B cell (primary cell): ENCODE measurements at regions not wholly inside any gene's neighbourhood (a gene's known extent, or its start where the extent isn't known, plus 50 kb on each side); places are given as distances from the start of the nearest gene placed in this dataset.

Experiments used
- ATAC-seq: fragments of 200-7000 bp; cut with Tn5 transposase; one replicate; pipeline ENCODE4 v1.10.0; 2021; ENCODE audit warnings: low read depth, mild to moderate bottlenecking, moderate number of reproducible peaks, moderate library complexity
- CTCF ChIA-PET: fragments of 350-600 bp; sonication (Branson Sonifier 250); formaldehyde crosslinking; loops from one replicate; lab custom pipeline; 2021; ENCODE audit warnings: antibody characterized with exemption, inconsistent platforms; lab: Charles Lee
- POLR2A ChIA-PET: fragments of 350-600 bp; sonication (Branson Sonifier 250); formaldehyde crosslinking; loops from one replicate; lab custom pipeline; 2021; ENCODE audit warnings: antibody characterized with exemption; lab: Charles Lee
- DNase-seq: peaks from one replicate; pipeline ENCODE4 v3.0.0; 2013
- H2AFZ ChIP-seq: 2 replicates; pipeline ENCODE4 v1.6.1; 2012; ENCODE audit warnings: mild to moderate bottlenecking, low read depth, low read length; ENCODE audit not compliant: insufficient read depth, poor library complexity, severe bottlenecking
- H3K27ac ChIP-seq, 2 donors: 1 replicate in 1 of 2; 2 replicates in 1 of 2; pipeline ENCODE4 v1.5.1; 2012 to 2013; ENCODE audit warnings: low read length in 2 of 2, mild to moderate bottlenecking in 2 of 2, moderate library complexity in 1 of 2
- H3K27me3 ChIP-seq, 4 experiments: fragments of 200-600 bp in 1 of 4; sonication (generic) in 1 of 4; replicated peaks in 1 of 4; 1 replicate in 2 of 4; 2 replicates in 2 of 4; pipeline versions ENCODE4 v1.6.1 to v1.7.0; 2013 to 2016; ENCODE audit warnings: low read length in 3 of 4, mild to moderate bottlenecking in 2 of 4, mixed read lengths in 1 of 4, moderate library complexity in 1 of 4; ENCODE audit not compliant: insufficient read depth in 4 of 4, control insufficient read depth in 3 of 4; ENCODE audit errors: control extremely low read depth in 1 of 4
- H3K36me3 ChIP-seq, 2 experiments: replicated peaks in 1 of 2; 1 replicate in 1 of 2; 2 replicates in 1 of 2; pipeline versions ENCODE4 v1.6.1 to v1.7.1; 2013; ENCODE audit warnings: low read length in 1 of 2; ENCODE audit not compliant: insufficient read depth in 2 of 2, control insufficient read depth in 1 of 2; ENCODE audit errors: control extremely low read depth in 1 of 2, extremely low read depth in 1 of 2
- H3K4me1 ChIP-seq, 2 donors: fragments of 200-600 bp in 1 of 2; sonication (generic) in 1 of 2; 1 replicate in 1 of 2; 2 replicates in 1 of 2; pipeline versions ENCODE4 v1.5.1 to v1.6.1; 2013 to 2017; ENCODE audit warnings: low read length in 2 of 2; ENCODE audit not compliant: control insufficient read depth in 2 of 2, insufficient read depth in 2 of 2
- H3K4me2 ChIP-seq: replicated peaks from 2 replicates; pipeline ENCODE3; 2012; ENCODE audit warnings: mild to moderate bottlenecking, low read depth, low read length; ENCODE audit not compliant: poor library complexity, severe bottlenecking
- H3K4me3 ChIP-seq, 5 experiments: fragments of 200-600 bp in 1 of 5; sonication (generic) in 1 of 5; 1 replicate in 3 of 5; 2 replicates in 2 of 5; pipeline versions ENCODE4 v1.5.1 to v1.7.0; 2011 to 2016; ENCODE audit warnings: low read length in 4 of 5, mild to moderate bottlenecking in 4 of 5, low read depth in 2 of 5, control low read depth in 1 of 5, moderate library complexity in 1 of 5; ENCODE audit not compliant: insufficient read depth in 1 of 5; ENCODE audit errors: control extremely low read depth in 1 of 5, extremely low read depth in 1 of 5
- H3K79me2 ChIP-seq: fragments of 200-600 bp; sonication (generic); one replicate; pipeline ENCODE4 v1.6.0; 2016; ENCODE audit warnings: low read length; ENCODE audit not compliant: control insufficient read depth, insufficient read depth
- H3K9ac ChIP-seq: fragments of 200-600 bp; sonication (generic); 2 replicates; pipeline ENCODE4 v1.6.1; 2017; ENCODE audit warnings: mild to moderate bottlenecking, low read length, moderate library complexity
- H3K9me3 ChIP-seq, 3 donors: one replicate each; pipeline versions ENCODE4 v1.6.1 to v1.7.1; 2013; ENCODE audit warnings: low read length in 2 of 3; ENCODE audit not compliant: control insufficient read depth in 2 of 3, insufficient read depth in 1 of 3; ENCODE audit errors: control extremely low read depth in 1 of 3
- H4K20me1 ChIP-seq: 2 replicates; pipeline ENCODE4 v1.6.0; 2012; ENCODE audit warnings: mild to moderate bottlenecking, low read length; ENCODE audit not compliant: insufficient read depth, control insufficient read depth, poor library complexity, severe bottlenecking
- H3K27ac Mint-ChIP-seq: one replicate; pipeline ENCODE4 v1.8.0; 2021; ENCODE audit warnings: mixed read lengths
- H3K27me3 Mint-ChIP-seq: one replicate; pipeline ENCODE4 v1.8.0; 2021; ENCODE audit warnings: mixed read lengths
- H3K4me1 Mint-ChIP-seq: one replicate; pipeline ENCODE4 v1.8.0; 2021; ENCODE audit warnings: mixed read lengths
- H3K4me3 Mint-ChIP-seq: one replicate; pipeline ENCODE4 v1.8.0; 2021; ENCODE audit warnings: mixed read lengths
- H3K9me3 Mint-ChIP-seq: one replicate; pipeline ENCODE4 v1.8.0; 2022; ENCODE audit warnings: mixed read lengths; ENCODE audit not compliant: insufficient read depth
- CTCF ChIP-seq: fragments of 200-600 bp; IDR thresholded peaks from one replicate; pipeline ENCODE4 v1.8.0; 2022; ENCODE audit warnings: antibody characterized with exemption, mild to moderate bottlenecking
- EZH2 ChIP-seq: IDR thresholded peaks from 2 replicates; pipeline ENCODE4 v1.6.1; 2012; ENCODE audit warnings: borderline replicate concordance, low read depth, mild to moderate bottlenecking, moderate library complexity, low read length; ENCODE audit not compliant: insufficient read depth, poor library complexity, severe bottlenecking
- WGBS: methylation state at CpG from one replicate; pipeline ENCODE4 v1.1.5; 2013; ENCODE audit warnings: missing lambda C conversion rate; ENCODE audit not compliant: insufficient coverage; 5-methylcytosine and 5-hydroxymethylcytosine counted together
- intact Hi-C: fragments of 100-400 bp; cut with micrococcal nuclease; formaldehyde crosslinking; loops from one replicate; pipeline ENCODE4 v1.10.0; 2022

- Mint-ChIP-seq H3K27ac (no peak overlapping the region), H3K27me3 (no peaks in the 10 kb centered on the region), H3K4me1 (no peaks in the 10 kb centered on the region), H3K4me3 (no peak overlapping the region), H3K9me3 (no peaks in the 10 kb centered on the region)
- ChIA-PET CTCF (no interaction called here), POLR2A (no interaction called here)
- Histone ChIP-seq H2AFZ (no peak overlapping the region), H3K9me3 (no peaks in the 10 kb centered on the region), H3K79me2 (no peaks in the 10 kb centered on the region), H3K9ac (no peak overlapping the region), H3K27ac (no peak overlapping the region), H3K27me3 (no peaks in the 10 kb centered on the region), H4K20me1 (no peaks in the 10 kb centered on the region), H3K36me3 (no peaks in the 10 kb centered on the region), H3K4me1 (no peaks in the 10 kb centered on the region), H3K4me2 (no peak overlapping the region), H3K4me3 (no peak overlapping the region)
- intact Hi-C loops = no loop called here
- 50% methylated on average over 2 of the region's 4 CpGs for WGBS
- ATAC-seq = no peak
- TF ChIP-seq EZH2 (no peak), CTCF (no peak)
- no peak for DNase-seq
These were observed 1135.9 kb downstream of the KCNT2 start for GRCh38 chr1:195472291-195472690.

- no peak for DNase-seq
- Histone ChIP-seq H3K9ac (no peak overlapping the region), H3K27ac (no peak overlapping the region), H3K4me2 (no peak overlapping the region), H3K9me3 (no peaks in the 10 kb centered on the region), H3K4me3 (no peak overlapping the region), H4K20me1 (no peaks in the 10 kb centered on the region), H2AFZ (no peak overlapping the region), H3K36me3 (no peaks in the 10 kb centered on the region), H3K27me3 (no peaks in the 10 kb centered on the region), H3K4me1 (no peaks in the 10 kb centered on the region), H3K79me2 (no peaks in the 10 kb centered on the region)
- no peaks in the 10 kb centered on the region for H3K27me3 Mint-ChIP-seq
- ATAC-seq = no peak
- no peak for TF ChIP-seq EZH2
- no peak for TF ChIP-seq CTCF
- H3K4me3 Mint-ChIP-seq = no peak overlapping the region
- 17% methylated on average over 1 of the region's 1 CpG for WGBS
- intact Hi-C loops = no loop called here
- H3K4me1 Mint-ChIP-seq = no peaks in the 10 kb centered on the region
- ChIA-PET POLR2A (no interaction called here), CTCF (no interaction called here)
- H3K27ac Mint-ChIP-seq = no peak overlapping the region
- peaks cover under 1% of the 10 kb centered on the region for H3K9me3 Mint-ChIP-seq
These were observed 1141.6 kb downstream of the KCNT2 start for GRCh38 chr1:195466639-195467038.
